HG03159 (cell line): ENCODE measurements at regions not wholly inside any gene's neighbourhood (a gene's known extent, or its start where the extent isn't known, plus 50 kb on each side); places are given as distances from the start of the nearest gene placed in this dataset.

Source experiments
- ATAC-seq: cut with Tn5 transposase; IDR thresholded peaks from one replicate; pipeline ENCODE4 v1.9.1; 2021; ENCODE audit warnings: mild to moderate bottlenecking, moderate library complexity; ENCODE audit not compliant: unreplicated experiment

- ATAC-seq: no peak
Observed at GRCh38 chr4:18247189-18247588, 225.6 kb upstream of the LCORL start.

DNA sequence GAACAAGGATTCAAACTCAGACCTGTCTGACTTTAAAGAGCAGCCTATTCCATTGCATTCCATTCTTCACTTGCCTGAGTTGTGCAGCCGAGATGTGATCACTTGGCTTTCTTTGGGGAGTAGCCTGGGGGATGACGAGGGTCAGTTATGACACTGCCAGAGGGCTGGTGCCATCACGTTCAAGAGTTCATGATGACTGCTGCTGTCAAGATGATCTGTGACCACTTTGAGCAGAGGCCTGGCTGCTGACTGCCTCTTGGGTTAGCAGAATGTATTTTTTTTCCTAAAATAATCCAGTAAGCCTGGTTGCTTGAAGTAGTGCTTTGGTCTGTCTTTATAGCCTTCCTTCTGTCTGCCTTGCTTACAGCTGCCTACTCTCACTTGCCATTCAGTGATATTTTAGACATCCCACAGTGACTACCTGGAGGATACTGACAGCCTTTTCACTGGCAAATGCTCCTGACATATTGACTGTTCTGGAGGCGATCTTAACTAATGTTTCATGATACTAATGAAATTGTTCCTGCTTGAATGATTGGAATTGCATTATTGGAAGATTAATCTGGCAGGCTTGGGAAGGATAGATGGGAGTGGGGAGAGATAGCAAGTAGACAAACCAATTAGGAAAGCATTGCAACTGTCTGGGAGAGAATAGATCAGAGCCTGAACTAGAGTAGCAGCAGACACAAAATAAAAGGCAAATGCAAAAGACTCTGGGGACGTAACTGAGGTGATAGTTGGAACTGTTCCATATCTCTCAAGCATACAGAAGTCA, 221.6 kb upstream of the LCORL start:
- no peak for ATAC-seq

DNA sequence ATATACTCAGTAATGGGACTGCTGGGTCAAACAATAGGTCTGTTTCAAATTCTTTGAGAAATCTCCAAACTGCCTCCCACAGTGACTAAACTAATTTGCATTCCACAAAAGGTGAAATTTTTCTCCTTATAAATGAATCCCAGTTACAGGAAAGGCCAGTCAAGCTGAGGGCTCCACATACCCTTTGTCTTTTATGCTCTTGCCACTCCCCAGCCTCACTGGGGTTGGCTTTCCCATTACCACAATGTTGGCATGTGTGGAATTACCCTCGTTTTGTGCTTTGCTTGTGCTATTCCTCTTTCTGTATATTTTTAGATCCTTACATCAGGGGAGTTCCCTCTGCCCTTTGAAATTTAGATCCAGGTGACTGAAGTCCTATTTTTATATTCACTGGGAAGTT, 220.2 kb upstream of the LCORL start:
- ATAC-seq: no peak

DNA sequence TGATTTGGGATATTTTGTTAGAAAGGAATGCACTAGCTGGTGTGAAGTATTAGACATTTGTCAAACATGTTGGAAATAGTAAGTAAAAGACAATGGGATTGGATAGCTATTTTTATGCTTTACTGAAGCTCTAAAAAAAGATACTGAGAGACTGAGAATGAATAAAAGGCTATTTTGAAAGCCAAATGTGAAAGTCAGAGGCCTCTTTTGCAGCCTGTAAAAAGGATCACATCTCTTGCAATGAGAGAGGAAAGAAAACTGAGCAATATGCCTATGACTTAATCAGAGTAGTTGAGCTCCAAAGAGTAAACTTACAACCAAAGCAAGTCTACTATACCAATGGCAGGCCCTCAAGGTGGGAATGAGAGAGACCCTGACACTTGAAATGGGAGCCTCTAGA, 212.6 kb upstream of the LCORL start:
- ATAC-seq: no peak

DNA sequence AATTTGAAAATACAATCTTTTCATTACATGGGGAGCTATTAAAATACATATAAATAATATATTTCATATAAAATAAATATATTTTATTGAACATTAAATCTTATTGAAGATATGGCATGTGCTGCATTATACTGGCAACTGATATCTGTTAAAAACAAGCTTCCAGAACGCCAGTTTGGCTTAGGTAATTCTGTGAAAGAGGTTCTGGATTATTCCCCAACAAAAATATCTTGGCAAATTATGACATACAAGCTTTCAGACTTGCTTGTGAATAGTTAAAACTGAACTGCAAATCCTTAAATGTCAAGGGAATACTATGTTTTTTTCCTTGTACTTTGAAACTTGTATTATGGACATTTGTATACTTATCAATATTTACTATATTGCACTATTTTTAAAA, 210.2 kb upstream of the LCORL start:
- ATAC-seq: no peak

DNA sequence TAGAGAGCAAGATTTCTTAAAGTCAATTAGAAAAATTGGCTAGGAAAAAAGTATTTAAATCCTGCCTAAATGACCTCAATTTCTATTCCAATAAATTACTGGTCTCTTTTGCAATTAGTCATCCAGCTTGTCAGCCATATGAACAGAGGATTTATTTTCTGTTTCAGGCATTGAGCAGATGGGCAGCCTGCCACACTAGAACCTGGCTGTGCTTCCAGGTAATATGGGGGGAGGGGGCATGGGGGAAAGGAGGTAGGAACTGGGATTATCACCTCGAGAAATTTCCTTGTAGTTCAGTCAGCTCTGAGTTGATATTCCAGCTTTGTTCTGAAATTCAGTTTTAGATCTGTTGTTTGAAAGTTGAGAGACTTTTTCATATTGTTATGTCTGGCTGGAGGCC, 206.3 kb upstream of the LCORL start:
- ATAC-seq: no peak

GRCh38 chr4:18214411-18215055, 193.0 kb upstream of the LCORL start:
- no peak for ATAC-seq

DNA sequence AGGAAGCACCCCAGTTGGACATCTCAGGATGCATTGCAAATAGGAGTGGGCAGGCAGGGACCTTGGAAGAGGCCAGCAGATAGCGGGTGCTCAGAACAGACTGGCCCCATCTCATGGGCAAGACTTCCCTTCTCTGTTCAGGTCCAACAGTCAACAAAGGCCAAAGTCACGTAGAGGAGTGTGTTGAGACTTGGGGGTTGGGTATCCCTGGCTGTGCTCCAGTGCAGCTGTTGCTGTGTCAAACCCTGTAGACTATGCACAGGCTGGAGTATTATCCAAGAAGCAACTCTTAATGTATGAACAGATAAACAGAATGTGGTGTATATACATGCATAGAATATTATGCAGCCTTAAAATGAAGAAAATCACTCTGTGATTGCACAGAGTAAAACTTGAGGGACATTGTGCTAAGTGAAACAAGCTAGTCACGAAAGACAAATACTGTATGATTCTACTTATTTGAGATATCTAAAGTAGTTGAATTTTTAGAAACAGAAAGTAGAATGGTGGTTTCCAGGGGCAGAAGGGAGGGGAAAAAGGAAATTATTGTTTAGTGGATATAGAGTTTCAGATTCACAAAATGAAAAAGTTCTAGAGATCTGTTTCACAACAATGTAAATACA, 192.1 kb upstream of the LCORL start:
- peak; percentile 34 for ATAC-seq

DNA sequence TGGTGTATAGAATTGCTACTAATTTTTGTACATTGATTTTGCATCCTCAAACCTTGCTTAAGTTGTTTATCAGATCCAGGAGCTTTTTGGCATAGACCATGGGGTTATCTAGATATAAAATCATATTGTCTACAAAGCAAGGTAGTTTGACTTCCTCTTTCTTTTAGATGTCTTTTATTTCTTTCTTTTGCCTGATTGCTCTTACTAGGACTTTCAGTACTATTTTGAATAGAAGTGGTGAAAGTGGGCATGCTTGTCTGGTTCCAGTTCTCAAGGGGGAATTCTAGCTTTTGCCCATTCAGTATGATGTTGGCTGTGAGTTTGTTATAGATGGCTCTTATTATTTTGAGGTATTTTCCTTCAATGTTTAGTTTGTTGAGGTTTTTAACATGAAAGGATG, 187.9 kb upstream of the LCORL start:
- peak; percentile 65 for ATAC-seq

GRCh38 chr4:18203966-18204365, 182.4 kb upstream of the LCORL start:
- no peak for ATAC-seq

DNA sequence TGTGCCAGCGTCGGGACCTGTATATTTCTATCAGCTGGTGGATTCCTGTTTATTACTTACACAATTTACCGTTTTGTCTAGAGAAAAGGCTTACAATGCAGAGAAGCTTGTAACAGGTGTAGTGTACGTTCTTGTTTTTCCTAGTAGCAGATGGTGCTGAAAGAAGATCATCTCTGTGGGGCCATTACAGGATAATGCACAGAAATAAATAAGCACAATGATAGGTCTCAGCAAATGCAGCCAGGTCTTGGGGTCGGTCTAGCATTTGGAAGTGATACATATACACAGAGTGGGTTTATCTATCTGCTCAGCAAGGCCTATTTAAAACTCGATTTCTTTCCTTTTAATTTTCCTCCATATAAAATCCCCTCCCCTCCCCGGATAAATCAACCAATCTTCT, 180.9 kb upstream of the LCORL start:
- no peak for ATAC-seq

DNA sequence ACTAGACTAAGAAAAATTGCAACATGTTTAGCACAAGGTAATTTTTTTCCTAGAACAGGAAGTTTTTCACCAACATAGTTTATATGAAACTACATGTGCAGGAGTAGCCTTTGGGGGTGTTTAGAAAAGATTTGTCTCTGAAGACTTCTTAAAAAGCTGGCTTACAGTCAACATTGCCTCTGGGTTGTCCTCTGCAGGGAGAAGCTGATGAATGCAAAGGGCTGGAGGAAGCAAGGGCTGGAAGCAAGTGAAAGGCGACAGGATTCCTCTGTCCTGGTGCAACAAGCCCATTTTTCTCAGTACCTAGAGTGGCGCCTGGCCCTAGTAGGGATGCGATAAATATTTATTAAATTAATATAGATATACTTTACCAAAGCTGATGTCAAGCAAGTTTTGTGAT, 180.3 kb upstream of the LCORL start:
- no peak for ATAC-seq

DNA sequence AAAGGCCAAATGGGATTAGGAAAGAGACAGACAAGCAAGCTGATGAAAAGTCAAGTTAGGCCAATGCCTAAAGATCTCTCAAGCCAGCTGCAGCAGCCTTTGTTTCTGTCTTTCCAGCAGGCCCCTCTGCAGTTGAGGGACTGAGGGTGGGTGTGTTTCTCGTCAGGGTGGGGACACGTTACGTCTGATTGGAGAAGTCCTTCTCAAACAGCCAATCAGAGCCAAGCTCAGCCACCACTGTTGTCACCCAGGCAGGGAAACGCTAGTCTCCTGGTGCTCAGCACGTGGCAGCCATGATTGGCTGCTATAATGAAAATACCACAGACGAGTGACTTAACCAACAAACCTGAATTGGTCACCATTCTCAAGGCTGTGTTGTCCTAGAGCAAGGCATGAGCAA, 177.1 kb upstream of the LCORL start:
- ATAC-seq: no peak

GRCh38 chr4:18197467-18197866, 175.9 kb upstream of the LCORL start:
- no peak for ATAC-seq

- no peak for ATAC-seq
Observed at GRCh38 chr4:18194278-18194677, 172.7 kb upstream of the LCORL start.

GRCh38 chr4:18192901-18193300, 171.3 kb upstream of the LCORL start:
- ATAC-seq: no peak

DNA sequence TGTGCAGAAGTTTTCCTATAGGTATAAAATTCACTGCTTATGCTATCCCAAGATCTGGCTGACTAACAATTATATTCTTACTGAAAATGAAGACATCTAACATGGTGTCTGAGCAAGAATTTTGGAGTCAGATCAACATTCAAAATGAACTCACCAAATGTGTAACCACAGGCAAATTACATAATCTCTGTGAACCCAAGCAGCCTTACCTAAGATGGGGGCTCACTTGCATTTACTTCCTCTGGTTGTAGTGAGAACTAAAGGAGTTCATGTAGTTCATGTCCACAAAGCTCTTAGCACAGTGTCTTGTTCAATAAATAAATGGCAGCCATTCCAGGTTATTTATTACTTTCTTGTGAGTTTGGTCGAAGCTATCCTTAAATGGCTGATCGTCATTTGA, 163.9 kb upstream of the LCORL start:
- no peak for ATAC-seq

- ATAC-seq: no peak
Observed at GRCh38 chr4:18180892-18181291, 159.3 kb upstream of the LCORL start.

DNA sequence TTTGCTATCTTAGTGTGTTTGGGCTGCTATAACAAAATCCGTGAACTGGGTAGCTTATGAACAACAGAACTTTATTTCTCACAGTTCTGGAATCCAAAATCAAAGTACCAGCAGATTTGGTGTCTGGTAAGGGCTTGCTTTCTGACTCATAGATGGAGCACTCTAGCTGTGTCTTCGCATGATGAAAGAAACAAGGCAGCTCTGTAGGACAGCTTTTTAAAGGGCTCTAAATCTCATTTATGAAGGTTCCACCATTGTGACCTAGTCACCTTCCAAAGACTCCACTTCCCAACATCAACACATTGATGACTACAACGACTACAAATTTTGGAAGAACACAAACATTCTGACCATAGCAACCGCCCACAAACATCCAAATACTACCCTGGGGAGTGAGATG, 158.6 kb upstream of the LCORL start:
- ATAC-seq: no peak

- no peak for ATAC-seq
Observed at GRCh38 chr4:18171896-18172295, 150.3 kb upstream of the LCORL start.

DNA sequence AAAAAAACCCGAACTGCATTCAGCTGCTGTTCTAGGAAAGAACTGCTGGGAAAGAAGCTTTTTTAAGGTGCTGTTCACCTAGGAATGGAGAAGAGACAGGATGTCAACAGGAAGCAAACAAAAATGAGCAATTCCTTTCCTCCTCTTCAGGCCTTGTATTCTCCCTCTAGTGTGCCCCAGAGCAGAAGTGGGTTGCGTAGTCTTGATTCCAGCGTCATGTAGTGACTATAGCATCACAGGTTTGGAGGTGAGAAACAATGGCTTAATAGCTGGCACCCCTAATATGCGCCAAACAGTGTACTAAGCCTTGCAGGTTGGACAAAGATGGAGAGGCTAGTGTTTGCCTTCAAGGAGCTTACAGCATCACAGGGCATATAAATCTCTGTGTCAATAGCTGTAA, 146.3 kb upstream of the LCORL start:
- no peak for ATAC-seq

DNA sequence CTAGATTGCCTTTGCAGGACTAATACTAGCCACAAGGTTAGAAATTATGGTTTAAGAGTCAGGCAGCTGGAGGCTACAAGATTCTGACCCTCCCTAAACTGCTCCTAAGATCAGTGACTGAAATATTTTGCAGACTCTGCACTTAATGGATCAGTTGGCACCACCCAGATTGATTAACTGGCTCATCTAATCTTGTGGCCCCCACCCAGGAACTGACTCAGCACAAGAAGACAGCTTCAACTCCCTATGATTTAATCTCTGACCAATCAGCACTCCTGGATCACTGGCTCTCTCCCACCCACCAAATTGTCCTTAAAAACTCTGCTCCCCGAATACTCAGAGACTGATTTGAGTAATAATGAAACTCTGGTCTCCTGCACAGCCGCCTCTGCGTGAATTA, 145.4 kb upstream of the LCORL start:
- ATAC-seq: no peak
